Sigmoid colon (tissue), 4 donors: ENCODE measurements at regions not wholly inside any gene's neighbourhood (a gene's known extent, or its start where the extent isn't known, plus 50 kb on each side); places are given as distances from the start of the nearest gene placed in this dataset.

ENCODE experiments used
- EP300 ChIP-seq, 4 donors: sonication (generic); formaldehyde crosslinking; IDR thresholded peaks; one replicate each; pipeline ENCODE4 v1.6.1; 2017; ENCODE audit warnings: antibody characterized with exemption in 4 of 4
- POLR2A ChIP-seq, 2 donors: fragments of 450-650 bp; IDR thresholded peaks; one replicate each; pipeline ENCODE4 v1.6.1; 2016; ENCODE audit warnings: antibody characterized with exemption in 2 of 2, mild to moderate bottlenecking in 2 of 2, moderate library complexity in 2 of 2
- TF ChIP-seq, protein P1 (sequence below), 4 experiments: fragments of 450-650 bp in 3 of 4; fragments of 200-600 bp in 1 of 4; IDR thresholded peaks; one replicate each; pipeline ENCODE4 v1.5.1; 2016 to 2019; ENCODE audit warnings: antibody characterized with exemption in 4 of 4, mild to moderate bottlenecking in 3 of 4, moderate library complexity in 2 of 4

DNA sequence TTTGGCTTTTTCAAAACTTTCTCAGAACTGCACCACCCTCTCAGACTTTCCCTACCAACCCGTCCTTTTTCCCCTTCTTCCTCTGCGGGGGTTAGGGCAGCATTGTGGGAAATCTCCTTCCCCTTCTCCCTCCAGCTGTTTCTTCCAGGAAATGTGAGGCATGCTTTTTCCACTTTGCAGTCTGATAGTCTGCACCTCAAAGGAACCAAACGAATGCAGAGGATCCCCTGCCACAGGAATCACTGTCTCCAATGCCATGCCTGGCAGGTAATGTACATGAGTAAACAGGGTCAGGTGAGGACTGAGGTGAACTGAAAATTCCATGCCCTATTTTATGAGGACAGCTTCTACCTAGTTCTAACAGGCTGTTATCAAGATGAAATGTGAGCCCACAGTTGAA lies 218.4 kb downstream of the BCAS1 start:
- TF ChIP-seq POLR2A (IDR thresholded peaks at IDR 0.05), result no peak
- TF ChIP-seq, protein P1, sequence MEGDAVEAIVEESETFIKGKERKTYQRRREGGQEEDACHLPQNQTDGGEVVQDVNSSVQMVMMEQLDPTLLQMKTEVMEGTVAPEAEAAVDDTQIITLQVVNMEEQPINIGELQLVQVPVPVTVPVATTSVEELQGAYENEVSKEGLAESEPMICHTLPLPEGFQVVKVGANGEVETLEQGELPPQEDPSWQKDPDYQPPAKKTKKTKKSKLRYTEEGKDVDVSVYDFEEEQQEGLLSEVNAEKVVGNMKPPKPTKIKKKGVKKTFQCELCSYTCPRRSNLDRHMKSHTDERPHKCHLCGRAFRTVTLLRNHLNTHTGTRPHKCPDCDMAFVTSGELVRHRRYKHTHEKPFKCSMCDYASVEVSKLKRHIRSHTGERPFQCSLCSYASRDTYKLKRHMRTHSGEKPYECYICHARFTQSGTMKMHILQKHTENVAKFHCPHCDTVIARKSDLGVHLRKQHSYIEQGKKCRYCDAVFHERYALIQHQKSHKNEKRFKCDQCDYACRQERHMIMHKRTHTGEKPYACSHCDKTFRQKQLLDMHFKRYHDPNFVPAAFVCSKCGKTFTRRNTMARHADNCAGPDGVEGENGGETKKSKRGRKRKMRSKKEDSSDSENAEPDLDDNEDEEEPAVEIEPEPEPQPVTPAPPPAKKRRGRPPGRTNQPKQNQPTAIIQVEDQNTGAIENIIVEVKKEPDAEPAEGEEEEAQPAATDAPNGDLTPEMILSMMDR (IDR thresholded peaks at IDR 0.05), result no peak
- TF ChIP-seq EP300 (IDR thresholded peaks at IDR 0.05), result no peak
